Right ventricle myocardium superior (tissue), 1 donor: ENCODE measurements at regions not wholly inside any gene's neighbourhood (a gene's known extent, or its start where the extent isn't known, plus 50 kb on each side); places are given as distances from the start of the nearest gene placed in this dataset.
A peak's percentile ranks its signal among the peaks of the same experiment; 100 is the strongest.
"Not testable (repeated sequence)": the region's sequence is repeated elsewhere in the genome, so short reads cannot be mapped to it uniquely, and the experiment has no call there.

ENCODE experiments used
- ATAC-seq: fragments of 200-7000 bp; cut with Tn5 transposase; one replicate; pipeline ENCODE4 v1.9.1; 2020; ENCODE audit warnings: mild to moderate bottlenecking; ENCODE audit not compliant: poor library complexity
- DNase-seq: peaks from one replicate; pipeline ENCODE4 v3.0.0-alpha.2; 2020
- intact Hi-C: fragments of 100-400 bp; cut with DNase I; formaldehyde crosslinking; loops from one replicate; pipeline ENCODE4 v1.11.2; 2022
- donor health status: DM: no; HTN: yes; CAD: no; lungs with severe emphysema.

DNA sequence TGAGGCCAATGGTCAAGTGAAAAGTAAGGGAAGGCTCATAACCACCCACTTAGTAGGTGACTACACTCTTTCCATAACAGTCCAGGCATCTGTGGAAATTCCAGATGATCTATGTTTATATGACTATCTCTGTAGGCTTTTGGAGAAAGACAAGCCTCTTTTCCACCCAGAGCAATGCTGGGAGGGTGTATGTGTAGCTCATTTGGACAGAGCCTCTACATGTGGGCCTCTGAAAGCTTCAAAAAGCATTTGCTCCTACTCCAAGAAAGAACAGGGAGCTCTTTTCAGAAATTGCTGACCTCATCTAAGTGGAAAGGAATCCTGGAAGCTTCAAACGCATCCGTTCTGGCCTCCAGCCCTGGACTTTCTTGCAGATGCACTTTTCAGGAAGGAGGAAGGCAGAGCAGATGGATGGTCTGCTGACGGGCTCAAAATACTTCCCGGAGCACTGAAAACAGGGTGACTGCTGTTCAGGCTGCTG is 308.7 kb downstream of the LRATD1 start:
- intact Hi-C loops, result no loop called here
- DNase-seq (peak; percentile 41), ATAC-seq (no peak)

DNA sequence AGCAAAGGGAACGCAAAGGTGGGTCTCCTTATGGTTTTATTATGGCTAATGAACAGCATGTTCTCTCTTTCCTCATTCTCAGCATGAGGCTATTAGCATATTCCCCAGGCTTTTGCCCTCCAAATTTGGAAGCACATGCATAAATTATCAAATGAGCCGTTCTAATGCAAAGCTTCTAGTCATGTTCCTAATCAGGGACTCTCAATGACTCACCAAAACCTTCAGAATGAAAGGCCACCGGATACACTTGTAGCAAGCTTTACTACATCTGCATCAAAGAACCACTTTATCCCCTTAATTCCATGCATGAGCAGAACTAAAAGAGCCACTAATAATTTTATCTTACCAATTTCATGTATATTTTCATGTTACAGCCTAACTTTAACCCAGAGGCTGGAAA is 310.5 kb downstream of the LRATD1 start:
- intact Hi-C loops, result no loop called here
- DNase-seq, result no peak
- no peak for ATAC-seq

DNA sequence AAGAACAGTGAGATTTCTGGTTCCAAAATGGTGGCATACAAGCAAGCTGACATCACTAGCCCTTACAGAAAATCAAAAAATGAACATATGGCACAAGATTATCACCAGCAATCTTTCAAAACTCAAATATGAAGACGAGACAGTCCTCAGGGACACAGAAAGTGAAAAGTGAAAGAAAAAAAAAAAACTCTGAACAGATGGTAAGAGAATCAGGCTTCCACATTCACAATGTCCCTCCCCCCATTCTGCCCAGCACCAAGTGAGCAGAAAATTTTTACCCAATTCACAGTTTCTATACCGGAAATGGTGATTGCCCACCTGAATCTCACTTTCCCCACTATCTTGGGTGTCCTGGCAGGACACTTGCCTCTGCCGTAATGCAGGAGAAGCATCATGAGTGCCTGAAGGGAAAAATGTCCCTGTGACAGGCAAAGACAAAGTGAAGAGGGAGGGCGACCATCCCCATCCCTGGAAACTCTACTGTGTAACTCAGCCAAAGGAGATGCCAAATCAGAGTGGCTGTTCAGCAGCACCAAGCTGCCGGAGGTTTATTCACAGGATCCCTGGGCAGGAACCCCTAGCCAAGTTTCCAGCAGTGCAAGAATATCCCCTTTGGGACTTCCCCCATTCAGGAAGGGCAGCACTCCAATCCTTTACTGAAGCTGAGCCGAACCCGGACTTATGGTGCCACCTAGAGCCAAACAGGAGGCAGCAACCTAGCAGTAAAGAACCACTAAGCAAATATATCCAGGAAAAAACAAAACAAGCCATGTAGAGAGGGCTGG is 312.2 kb downstream of the LRATD1 start:
- intact Hi-C loops, result no loop called here
- ATAC-seq (no peak), DNase-seq (no peak)

DNA sequence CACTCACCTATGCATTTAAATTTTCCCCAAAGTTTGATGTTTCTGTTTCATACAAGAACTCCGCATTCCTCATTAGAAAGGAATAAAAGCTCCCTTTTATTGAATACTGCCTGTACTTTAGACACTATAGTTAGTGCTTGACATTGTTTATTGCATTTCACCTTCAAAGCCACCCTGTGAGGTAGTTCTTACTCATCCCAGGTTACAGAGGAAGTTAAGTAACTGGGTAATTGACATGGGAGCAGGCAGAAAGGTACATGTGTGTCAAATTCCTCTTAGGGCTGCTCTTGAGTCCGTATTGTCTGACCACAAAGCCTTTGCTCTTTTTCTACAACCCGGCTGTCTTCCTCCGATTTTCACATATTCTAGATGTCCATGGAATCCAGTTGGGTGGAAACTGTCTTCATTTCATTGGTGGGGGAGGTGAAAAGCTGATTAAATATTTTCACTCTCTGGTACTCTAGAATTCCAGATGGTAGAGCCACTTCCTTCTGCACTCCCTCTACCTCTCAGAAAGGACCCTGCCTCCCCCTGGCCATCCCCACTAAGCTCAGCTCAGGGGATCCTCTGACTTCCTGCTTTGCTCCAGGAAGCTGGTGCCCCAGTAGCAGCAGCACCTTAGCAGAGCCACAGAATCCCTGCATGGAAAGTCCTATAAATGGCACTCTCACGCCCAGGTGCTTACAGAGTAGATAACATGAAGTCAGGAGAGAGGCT is 319.2 kb downstream of the LRATD1 start:
- no peak for ATAC-seq
- DNase-seq, result no peak
- intact Hi-C loops, result no loop called here

DNA sequence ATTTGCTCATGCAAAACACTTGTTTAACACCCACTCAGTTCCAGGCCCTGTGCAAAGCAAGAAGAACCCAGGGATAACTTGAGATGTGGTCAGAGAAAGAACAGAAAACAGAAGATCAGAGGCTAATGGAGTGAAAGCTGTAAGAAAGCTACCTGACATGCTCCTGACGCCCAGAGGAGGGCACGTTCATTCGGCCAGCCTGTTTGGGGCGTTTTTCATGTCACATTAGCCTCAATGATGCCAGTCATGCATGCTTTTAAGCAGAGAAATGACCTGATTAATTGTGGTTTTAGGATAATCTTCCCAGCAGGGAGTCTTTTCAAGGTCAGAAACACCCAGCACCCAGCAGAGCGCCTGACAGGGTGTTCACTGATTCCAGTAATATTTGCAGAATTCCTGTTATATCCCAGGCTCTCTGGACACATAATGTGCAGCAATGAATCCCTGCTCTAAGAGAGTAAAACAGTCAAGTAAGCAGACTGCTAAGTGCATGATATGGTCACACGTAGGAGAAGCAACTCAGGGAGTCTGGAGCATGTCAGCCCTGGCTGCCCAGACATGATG is 320.0 kb downstream of the LRATD1 start:
- intact Hi-C loops, result no loop called here
- no peak for ATAC-seq
- DNase-seq, result no peak

DNA sequence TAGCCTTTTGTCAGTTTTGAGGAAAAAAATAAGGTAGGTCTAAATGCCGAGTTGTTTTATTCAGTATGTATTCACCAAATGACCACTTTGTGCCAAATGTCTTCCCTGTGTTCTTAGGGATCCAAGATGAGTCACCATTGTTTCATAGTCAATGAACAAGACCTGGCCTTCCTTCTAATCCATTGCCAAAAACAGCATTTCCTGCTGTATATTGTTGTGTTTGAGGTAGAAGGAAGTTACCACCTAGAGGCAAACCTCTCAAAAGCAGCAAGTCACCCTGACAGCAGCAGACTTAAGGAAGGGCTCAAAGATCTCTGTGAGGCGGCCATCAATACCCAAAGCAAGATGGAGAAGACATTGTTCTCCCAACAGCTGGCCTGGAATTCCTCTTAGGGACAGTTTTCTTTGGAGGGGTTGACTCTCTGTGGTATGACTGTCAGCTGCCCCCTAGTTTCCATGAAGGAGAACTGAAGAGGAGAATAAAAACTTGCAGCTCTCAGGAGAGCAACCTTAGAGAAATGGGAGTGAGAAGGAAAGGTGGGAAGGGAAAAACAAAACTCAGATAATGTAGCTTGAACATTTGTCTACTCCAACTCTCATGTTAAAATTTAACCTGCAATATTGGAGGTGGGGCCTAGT is 328.3 kb downstream of the LRATD1 start:
- no peak for ATAC-seq
- DNase-seq, result no peak
- intact Hi-C loops, result no loop called here

DNA sequence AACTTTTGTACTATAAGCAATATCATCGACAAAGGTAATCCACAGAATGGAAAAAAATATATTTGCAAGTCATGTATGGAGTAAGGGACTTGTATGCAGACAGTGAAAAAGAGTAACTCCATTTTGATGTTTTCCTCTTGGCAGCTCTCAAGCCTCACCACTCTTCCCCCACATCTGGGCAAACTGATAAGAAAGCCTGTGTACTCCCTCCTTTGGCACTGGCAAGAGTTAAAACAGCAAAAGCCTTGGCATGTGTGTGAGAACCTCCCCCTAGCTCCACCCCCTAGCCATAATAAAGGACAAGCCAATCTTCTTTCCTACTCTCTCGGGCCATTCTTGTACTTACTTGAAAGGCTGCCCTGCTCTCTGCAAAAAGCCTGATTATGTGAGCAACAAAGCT is 335.2 kb downstream of the LRATD1 start:
- ATAC-seq, result no peak
- intact Hi-C loops, result no loop called here
- no peak for DNase-seq

DNA sequence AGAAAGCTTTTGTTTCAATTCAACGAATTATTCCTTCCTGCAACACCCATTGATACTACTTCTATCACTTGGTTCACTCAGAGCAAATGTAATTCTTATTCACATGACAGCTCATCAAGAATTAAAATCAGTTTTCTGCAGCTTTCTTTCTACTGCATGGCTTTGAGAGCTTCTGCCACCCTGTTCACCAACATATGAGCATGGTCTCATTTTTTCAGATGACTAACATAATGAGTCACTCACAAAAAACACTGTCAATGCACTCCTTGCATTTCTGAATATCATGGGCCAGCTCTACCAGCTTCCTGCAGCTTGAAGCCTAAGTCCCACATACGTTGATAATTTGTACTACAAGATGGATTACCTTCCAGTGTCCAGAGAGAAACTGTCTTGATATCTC is 342.9 kb downstream of the LRATD1 start:
- no peak for DNase-seq
- ATAC-seq, result no peak
- intact Hi-C loops, result no loop called here

DNA sequence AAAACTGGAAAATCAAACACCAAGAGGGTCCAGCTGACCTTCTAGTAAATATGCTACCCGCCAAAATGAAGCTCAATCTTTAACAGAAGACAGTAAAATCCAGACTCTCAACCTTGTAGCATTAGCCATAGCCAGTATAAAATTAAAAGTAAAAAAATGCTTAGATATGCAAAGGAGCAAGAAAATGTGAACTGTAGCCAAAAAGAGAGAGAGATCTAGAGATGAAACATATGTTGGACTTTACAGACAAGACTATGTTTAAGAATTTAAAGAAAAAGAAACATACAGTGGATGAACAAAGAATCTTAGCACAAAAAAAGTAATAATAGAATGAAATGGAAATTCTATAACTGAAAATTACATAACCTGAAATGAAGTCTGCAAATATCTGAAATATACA is 344.5 kb downstream of the LRATD1 start:
- intact Hi-C loops, result no loop called here
- ATAC-seq, result no peak

DNA sequence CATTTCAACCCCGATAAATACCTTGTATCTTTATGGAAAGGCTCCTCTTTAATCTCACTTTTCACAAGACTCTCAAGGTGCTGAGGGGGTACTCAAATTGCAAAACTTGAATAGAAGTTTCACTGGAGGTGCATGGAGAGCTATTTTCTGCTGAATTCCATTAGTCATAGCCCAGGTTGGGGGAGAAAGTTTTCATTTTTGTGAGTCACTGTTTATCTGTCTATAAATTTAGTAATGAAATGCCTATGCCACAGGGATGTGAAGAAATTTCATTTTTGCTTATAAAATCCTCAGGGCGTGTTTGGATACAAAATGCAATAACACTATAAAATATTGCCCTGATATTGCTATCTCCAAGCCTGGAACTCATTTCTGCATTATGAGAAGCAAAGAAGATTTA is 346.3 kb downstream of the LRATD1 start:
- intact Hi-C loops, result no loop called here
- no peak for ATAC-seq
- no peak for DNase-seq

More for the DNA sequence above, 344.5 kb downstream of the LRATD1 start:
- no peak for DNase-seq

DNA sequence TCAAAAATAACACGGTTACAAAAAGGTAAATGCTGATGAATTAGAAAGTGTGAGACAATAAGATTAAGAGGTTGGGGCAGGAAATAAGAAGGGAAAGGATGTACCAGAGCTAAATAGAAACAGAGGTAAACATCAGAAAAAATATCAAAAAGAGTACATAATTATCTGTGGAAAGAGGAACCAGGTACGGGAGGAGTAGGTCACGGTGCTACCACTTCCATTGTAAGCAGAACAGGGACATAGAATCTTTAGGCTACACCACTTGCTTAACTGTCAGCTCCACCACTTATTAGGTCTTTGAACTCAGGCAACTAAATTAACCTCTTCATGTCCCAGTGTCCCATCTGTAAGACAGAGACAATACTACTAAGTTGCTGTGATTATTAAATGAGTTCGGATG is 350.3 kb downstream of the LRATD1 start:
- DNase-seq (no peak), ATAC-seq (no peak)
- intact Hi-C loops, result no loop called here

DNA sequence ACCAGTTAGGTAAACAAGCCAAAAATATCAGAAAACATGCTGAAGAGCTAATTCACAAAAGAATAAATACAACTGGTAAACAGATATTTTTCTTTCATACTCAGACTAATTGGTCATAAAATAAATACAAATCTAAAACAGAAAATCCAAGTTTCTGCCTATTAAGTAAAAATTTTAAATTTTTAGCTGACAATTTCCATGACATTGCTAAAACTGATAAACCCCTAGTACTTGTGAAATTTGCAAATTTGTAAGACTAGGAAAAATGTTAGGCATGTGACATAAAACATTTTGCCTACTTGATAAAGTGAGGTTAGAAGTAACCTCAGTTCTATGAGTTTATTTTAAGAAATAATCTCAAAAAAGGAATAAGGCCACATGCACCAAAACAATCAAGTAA is 356.1 kb downstream of the LRATD1 start:
- intact Hi-C loops, result no loop called here
- DNase-seq (no peak), ATAC-seq (no peak)

DNA sequence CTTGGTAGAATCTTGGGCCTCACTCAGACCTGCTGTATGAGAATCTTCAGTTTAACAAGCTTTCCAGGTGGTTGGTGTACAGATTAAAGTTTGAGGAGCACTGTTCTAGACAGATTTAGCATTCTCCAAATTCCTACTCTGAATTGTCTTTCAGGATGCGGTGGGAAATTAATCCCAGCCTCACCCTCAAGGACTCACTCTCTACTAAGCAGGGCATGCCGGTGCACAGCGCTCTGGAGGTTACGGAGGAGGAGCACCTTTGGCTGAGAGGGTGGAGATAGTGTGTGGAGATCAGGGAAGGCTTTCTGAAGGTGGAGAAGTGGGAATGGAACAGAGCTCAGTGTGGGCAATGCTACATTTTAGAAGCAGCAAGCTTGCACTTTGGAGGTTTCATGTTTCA is 359.2 kb downstream of the LRATD1 start:
- no peak for DNase-seq
- intact Hi-C loops, result no loop called here
- no peak for ATAC-seq

DNA sequence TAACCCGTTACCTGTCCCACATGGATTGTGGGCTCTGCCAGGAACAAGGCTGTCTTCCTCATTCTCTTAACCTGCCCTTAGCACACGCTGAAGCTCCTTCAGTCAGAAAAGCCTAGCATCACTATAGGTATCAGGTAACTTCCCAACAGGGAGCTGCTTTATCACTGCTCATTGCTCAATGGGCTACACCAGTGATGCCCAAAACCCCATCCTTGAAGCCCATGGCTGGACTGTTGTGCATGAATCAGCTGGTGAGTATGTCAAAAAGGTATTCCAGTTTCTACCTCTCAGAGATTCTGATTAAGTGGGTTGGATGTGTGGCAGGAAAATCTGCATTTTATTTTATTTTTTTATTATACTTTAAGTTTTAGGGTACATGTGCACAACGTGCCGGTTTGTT is 362.2 kb downstream of the LRATD1 start:
- intact Hi-C loops, result no loop called here
- DNase-seq, result no peak

DNA sequence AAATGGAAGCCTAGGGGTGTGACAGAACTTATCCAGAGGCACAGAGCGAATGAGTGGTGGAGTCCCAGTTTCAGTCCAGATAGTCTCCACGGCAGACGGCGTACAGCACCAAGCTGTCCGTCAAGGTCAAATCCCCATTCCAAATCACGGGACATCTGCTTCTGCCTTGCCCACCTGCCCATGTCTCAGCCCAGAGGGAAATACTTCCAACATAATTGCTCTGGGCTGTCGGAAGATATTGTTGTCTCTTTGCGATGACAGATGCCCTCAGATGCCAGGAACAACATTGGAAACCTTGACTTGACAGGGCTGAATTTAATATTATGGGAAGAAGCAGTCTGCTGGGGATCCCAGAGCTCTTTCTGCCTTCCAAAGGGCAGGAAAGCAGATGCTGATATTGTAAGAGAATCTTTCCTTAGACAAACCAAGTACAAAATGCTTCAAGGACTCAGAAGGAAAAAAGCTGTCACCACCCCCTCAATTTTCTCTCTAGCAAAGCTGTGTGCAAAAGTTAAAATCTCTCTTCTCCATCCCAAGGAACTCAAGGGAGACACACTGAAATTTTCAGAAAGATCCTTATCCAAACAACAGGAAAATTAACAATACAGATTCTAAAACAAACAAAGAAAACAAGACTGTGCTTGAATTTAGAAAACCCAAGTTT is 364.0 kb downstream of the LRATD1 start:
- intact Hi-C loops, result no loop called here
- ATAC-seq, result no peak
- no peak for DNase-seq

More for the DNA sequence above, 362.2 kb downstream of the LRATD1 start:
- no peak for ATAC-seq

DNA sequence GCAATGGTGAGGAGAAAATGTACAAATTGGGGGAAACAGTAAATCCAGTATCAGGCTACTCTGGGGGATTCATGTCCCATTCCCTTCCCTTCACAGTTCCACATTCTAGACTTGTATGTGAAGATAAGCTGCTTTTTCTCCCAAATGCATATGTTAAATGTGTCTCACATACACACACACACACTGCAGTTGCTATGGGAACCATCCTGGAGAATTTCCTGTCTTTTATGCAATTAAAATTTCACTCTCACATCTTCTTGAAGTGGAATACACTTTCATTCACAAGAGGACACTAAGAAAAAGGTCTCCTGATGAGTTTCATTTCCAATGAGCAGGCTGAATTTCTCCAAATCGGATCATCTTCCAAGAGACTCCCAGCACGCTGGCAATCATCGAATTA is 366.0 kb downstream of the LRATD1 start:
- intact Hi-C loops, result no loop called here
- no peak for ATAC-seq
- no peak for DNase-seq

DNA sequence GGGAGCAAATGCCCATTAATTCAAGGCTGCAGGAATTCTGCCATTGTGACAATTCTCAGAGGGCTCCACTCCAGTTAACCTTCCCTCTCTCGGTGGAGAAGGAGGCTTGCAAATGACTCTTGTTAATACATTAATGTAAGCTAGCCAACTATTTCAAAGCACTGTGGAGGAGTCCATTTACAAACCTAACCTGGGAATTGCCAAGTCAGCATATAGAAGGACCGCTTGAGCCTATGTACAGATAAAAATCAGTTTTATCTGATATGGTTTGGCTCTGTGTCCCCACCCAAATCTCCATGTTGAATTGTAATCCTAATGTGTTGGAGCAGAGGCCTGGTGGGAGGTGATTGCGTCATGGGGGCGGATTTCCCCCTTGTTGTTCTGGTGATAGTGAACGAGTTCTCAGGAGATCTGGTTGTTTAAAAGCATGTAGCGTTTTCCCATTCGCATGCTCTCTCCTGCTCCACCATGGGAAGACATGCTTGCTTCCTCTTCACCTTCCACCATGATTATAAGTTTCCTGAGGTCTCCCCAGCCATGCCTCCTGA is 366.7 kb downstream of the LRATD1 start:
- DNase-seq (no peak), ATAC-seq (no peak)
- intact Hi-C loops, result no loop called here

DNA sequence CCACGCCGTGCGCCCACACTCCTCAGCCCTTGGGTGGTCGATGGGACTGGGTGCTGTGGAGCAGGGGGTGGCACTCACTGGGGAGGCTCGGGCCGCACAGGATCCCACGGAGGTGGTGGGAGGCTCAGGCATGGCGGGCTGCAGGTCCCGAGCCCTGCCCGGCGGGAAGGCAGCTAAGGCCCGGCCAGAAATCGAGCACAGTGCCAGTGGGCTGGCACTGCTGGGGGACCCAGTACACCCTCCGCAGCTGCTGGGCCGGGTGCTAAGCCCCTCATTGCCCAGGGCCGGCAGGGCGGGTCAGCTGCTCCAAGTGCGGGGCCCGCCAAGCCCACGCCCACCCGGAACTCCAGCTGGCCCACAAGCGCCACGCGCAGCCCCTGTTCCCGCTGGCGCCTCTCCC is 370.0 kb downstream of the LRATD1 start:
- DNase-seq, intact Hi-C loops, ATAC-seq: not testable (repeated sequence)

DNA sequence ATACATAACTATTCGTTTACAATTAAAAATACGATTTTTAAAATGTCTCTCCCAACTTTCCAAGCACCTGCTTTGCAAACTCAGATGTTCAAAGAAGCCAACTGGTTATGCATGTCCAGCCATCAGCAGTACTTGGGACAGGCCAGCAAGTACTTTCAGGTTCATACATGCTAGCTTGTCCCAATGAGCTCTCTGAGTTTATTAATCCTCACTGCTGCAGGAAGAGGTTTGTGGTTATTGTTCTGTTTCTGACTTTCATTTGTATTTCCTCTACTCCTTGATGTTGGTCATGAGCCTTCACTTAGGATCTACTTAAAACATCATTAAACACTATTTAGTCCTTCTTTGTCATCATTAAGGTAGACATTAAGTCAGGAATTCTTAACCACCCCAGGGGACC is 374.1 kb downstream of the LRATD1 start:
- DNase-seq (no peak), ATAC-seq (no peak)
- intact Hi-C loops, result no loop called here
